Gastroesophageal sphincter (tissue), 4 donors: ENCODE measurements at regions not wholly inside any gene's neighbourhood (a gene's known extent, or its start where the extent isn't known, plus 50 kb on each side); places are given as distances from the start of the nearest gene placed in this dataset.

Experiments used
- ATAC-seq: fragments of 150-250 bp; one replicate; pipeline ENCODE4 v1.9.1; 2016; ENCODE audit warnings: mild to moderate bottlenecking, moderate library complexity
- H3K27ac ChIP-seq, 4 donors: fragments of 200-600 bp; sonication (generic) in 3 of 4; 1 replicate in 3 of 4; 2 replicates in 1 of 4; pipeline ENCODE4 v1.5.1; 2016 to 2019
- H3K27me3 ChIP-seq: fragments of 200-600 bp; sonication (generic); one replicate; pipeline ENCODE4 v1.5.1; 2019
- H3K36me3 ChIP-seq, 2 donors: fragments of 200-600 bp; sonication (generic); one replicate each; pipeline ENCODE4 v1.5.1; 2019; ENCODE audit warnings: control low read depth in 1 of 2
- H3K4me1 ChIP-seq, 3 donors: fragments of 200-600 bp; sonication (generic); 1 replicate in 2 of 3; 2 replicates in 1 of 3; pipeline ENCODE4 v1.5.1; 2016 to 2019; ENCODE audit warnings: control low read depth in 2 of 3
- H3K4me3 ChIP-seq, 2 donors: fragments of 200-600 bp; sonication (generic); one replicate each; pipeline ENCODE4 v1.5.1; 2019; ENCODE audit warnings: mild to moderate bottlenecking in 1 of 2, moderate library complexity in 1 of 2
- H3K9me3 ChIP-seq, 3 donors: fragments of 200-600 bp; sonication (generic); one replicate each; pipeline ENCODE4 v1.5.1; 2017 to 2019; ENCODE audit warnings: control low read depth in 2 of 3
- CTCF ChIP-seq, 4 experiments: fragments of 200-600 bp in 2 of 4; fragments of 450-650 bp in 2 of 4; sonication (generic) in 1 of 4; IDR thresholded peaks; one replicate each; pipeline ENCODE4 v1.5.1; 2017 to 2019; ENCODE audit warnings: antibody characterized with exemption in 4 of 4, mild to moderate bottlenecking in 2 of 4, moderate library complexity in 2 of 4
- EP300 ChIP-seq: sonication (generic); formaldehyde crosslinking; IDR thresholded peaks from one replicate; pipeline ENCODE4 v1.6.1; 2017; ENCODE audit warnings: antibody characterized with exemption, mild to moderate bottlenecking
- POLR2A ChIP-seq, 2 donors: fragments of 450-650 bp; IDR thresholded peaks; one replicate each; pipeline ENCODE4 v1.6.1; 2017; ENCODE audit warnings: antibody characterized with exemption in 2 of 2, mild to moderate bottlenecking in 2 of 2, moderate library complexity in 1 of 2
- POLR2AphosphoS5 ChIP-seq: sonication (generic); formaldehyde crosslinking; IDR thresholded peaks from one replicate; pipeline ENCODE4 v1.6.1; 2017; ENCODE audit warnings: antibody characterized with exemption
- WGBS, 2 donors: methylation state at CpG; one replicate each; pipeline ENCODE4 v1.1.5; 2018; ENCODE audit warnings: low coverage in 1 of 2; 5-methylcytosine and 5-hydroxymethylcytosine counted together

GRCh38 chr3:191962324-191962723, 501.4 kb downstream of the PYDC2 start:
- 42 to 75% methylated on average over 1 of the region's 1 CpG for WGBS, 2 donors
- ATAC-seq: no peak
- H3K27me3 ChIP-seq: no peaks in the 10 kb centered on the region
- no peak overlapping the region for H3K27ac ChIP-seq
- H3K4me3 ChIP-seq: no peak overlapping the region
- TF ChIP-seq CTCF (IDR thresholded peaks at IDR 0.05): no peak
- no peak for TF ChIP-seq POLR2A (IDR thresholded peaks at IDR 0.05)
- no peak for TF ChIP-seq EP300
- TF ChIP-seq POLR2AphosphoS5: no peak
- no peaks in the 10 kb centered on the region for H3K4me1 ChIP-seq
- no peaks in the 10 kb centered on the region for H3K9me3 ChIP-seq
- H3K36me3 ChIP-seq: no peaks in the 10 kb centered on the region

DNA sequence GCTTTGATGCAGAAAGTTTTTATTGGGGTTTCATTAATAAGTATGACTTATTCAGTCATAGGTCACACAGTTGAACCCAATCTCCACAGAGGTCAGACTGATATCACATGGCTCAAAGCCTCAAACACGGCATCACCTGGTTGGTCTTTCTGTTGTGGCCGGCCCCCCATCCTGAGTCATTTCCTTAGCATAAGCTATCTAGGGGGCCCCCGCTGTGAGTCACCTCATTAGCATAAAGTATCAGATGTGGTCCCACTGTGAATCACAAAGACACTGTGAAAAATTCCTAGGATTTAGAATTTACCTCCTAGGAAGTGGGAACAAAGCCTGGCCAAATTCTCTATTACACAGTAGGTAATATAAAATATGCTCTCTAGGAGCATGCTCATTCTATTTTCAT, 502.2 kb downstream of the PYDC2 start:
- ATAC-seq: no peak
- TF ChIP-seq POLR2A (IDR thresholded peaks at IDR 0.05) (no peak), POLR2AphosphoS5 (no peak), EP300 (no peak), CTCF (IDR thresholded peaks at IDR 0.05) (no peak)
- no peaks in the 10 kb centered on the region for H3K9me3 ChIP-seq
- H3K36me3 ChIP-seq: no peaks in the 10 kb centered on the region
- H3K4me1 ChIP-seq: no peaks in the 10 kb centered on the region
- no peak overlapping the region for H3K27ac ChIP-seq
- WGBS, 2 donors: 83 to 100% methylated on average over 2 of the region's 3 CpGs
- H3K27me3 ChIP-seq: no peaks in the 10 kb centered on the region
- H3K4me3 ChIP-seq: no peak overlapping the region

DNA sequence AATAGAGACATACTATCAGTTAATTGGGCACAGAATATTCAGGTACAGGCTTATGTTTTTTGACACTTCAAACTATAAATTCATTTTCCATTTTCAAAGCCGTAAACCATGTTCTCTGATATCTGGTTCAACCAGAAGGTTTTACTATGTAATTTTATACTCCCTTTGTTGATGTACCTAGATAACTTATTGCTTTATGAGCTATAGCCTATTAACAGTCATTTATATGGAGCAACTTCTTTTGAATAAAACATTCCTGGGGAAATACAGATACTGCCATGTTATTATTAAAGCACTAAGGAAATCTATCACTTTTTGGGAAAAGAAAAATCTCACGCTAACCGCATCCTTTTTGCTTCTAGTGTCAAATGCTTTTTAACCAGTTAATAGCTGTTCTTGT, 505.6 kb downstream of the PYDC2 start:
- H3K27ac ChIP-seq: no peak overlapping the region
- H3K27me3 ChIP-seq: no peaks in the 10 kb centered on the region
- TF ChIP-seq POLR2A (IDR thresholded peaks at IDR 0.05) (no peak), CTCF (IDR thresholded peaks at IDR 0.05) (no peak), POLR2AphosphoS5 (no peak), EP300 (no peak)
- WGBS, 2 donors: 75 to 97% methylated on average over 3 of the region's 3 CpGs
- no peak for ATAC-seq
- no peak overlapping the region for H3K4me3 ChIP-seq
- H3K36me3 ChIP-seq: no peaks in the 10 kb centered on the region
- H3K9me3 ChIP-seq: no peaks in the 10 kb centered on the region
- no peaks in the 10 kb centered on the region for H3K4me1 ChIP-seq

- Histone ChIP-seq H3K36me3 (no peaks in the 10 kb centered on the region), H3K27me3 (no peaks in the 10 kb centered on the region), H3K4me1 (no peaks in the 10 kb centered on the region), H3K4me3 (no peak overlapping the region), H3K27ac (no peak overlapping the region), H3K9me3 (no peaks in the 10 kb centered on the region)
- no peak for TF ChIP-seq POLR2A (IDR thresholded peaks at IDR 0.05)
- TF ChIP-seq POLR2AphosphoS5: no peak
- TF ChIP-seq EP300: no peak
- no peak for TF ChIP-seq CTCF (IDR thresholded peaks at IDR 0.05)
- 69 to 79% methylated on average over 3 of the region's 3 CpGs for WGBS, 2 donors
- no peak for ATAC-seq
Measured at GRCh38 chr3:191968299-191968698, 507.3 kb downstream of the PYDC2 start.

- H3K9me3 ChIP-seq: no peaks in the 10 kb centered on the region
- no peak overlapping the region for H3K27ac ChIP-seq
- WGBS, 2 donors: 89 to 100% methylated on average over 3 of the region's 8 CpGs
- no peak overlapping the region for H3K4me3 ChIP-seq
- no peaks in the 10 kb centered on the region for H3K4me1 ChIP-seq
- ATAC-seq: no peak
- H3K27me3 ChIP-seq: no peaks in the 10 kb centered on the region
- TF ChIP-seq POLR2A (IDR thresholded peaks at IDR 0.05) (no peak), EP300 (no peak), CTCF (IDR thresholded peaks at IDR 0.05) (no peak), POLR2AphosphoS5 (no peak)
- no peaks in the 10 kb centered on the region for H3K36me3 ChIP-seq
Measured at GRCh38 chr3:191972714-191973398, 511.9 kb downstream of the PYDC2 start.
